ENCODE measurements at regions not wholly inside any gene's neighbourhood (a gene's known extent, or its start where the extent isn't known, plus 50 kb on each side); places are given as distances from the start of the nearest gene placed in this dataset.

- no peak for TF ChIP-seq CTCF (IDR thresholded peaks at IDR 0.05; ENCODE audit: low read depth, low read length, missing input control)
- no peak for TF ChIP-seq RXRA (IDR thresholded peaks at IDR 0.05)
Measured at GRCh38 chr4:141571362-141571761, 65.0 kb upstream of the IL15 start (continued).

GRCh38 chr4:141571793-141572192 is 64.6 kb upstream of the IL15 start:
- H3K9ac ChIP-seq (ENCODE audit: low read depth in 1 of 2, low read length in 2 of 2) = no peak overlapping the region
- no peaks in the 10 kb centered on the region for H3K9me3 ChIP-seq (ENCODE audit: control insufficient read depth in 4 of 4, low read length in 3 of 4)
- no peak for DNase-seq (ENCODE audit: low spot score)
- no peak overlapping the region for H3K4me3 ChIP-seq (ENCODE audit: low read depth in 1 of 3, low read length in 3 of 3)
- H3K4me1 ChIP-seq (ENCODE audit: control insufficient read depth in 4 of 4, insufficient read depth in 4 of 4, low read length in 3 of 4) = no peaks in the 10 kb centered on the region
- no peak overlapping the region for H3K27ac ChIP-seq (ENCODE audit: low read depth in 1 of 2, low read length in 2 of 2)
- no peaks in the 10 kb centered on the region for H3K27me3 ChIP-seq (ENCODE audit: control insufficient read depth in 4 of 4, insufficient read depth in 4 of 4, low read length in 3 of 4)
- TF ChIP-seq MAX (IDR thresholded peaks at IDR 0.05) (no peak), EGR1 (IDR thresholded peaks at IDR 0.05; ENCODE audit: low read depth in 2 of 2) (no peak), JUND (IDR thresholded peaks at IDR 0.05) (no peak), ZBTB33 (IDR thresholded peaks at IDR 0.05) (no peak), YY1 (IDR thresholded peaks at IDR 0.05) (no peak), GABPA (IDR thresholded peaks at IDR 0.05 in 1 of 2, conservative IDR thresholded peaks at IDR 0.05 in 1 of 2) (no peak), RAD21 (IDR thresholded peaks at IDR 0.05) (no peak), RXRA (IDR thresholded peaks at IDR 0.05) (no peak), TAF1 (conservative IDR thresholded peaks at IDR 0.05) (no peak), FOXA1 (IDR thresholded peaks at IDR 0.05) (no peak), HNF4A (conservative IDR thresholded peaks at IDR 0.05) (no peak), ATF3 (IDR thresholded peaks at IDR 0.05) (no peak), REST (IDR thresholded peaks at IDR 0.05) (no peak), NR2F2 (IDR thresholded peaks at IDR 0.05) (no peak), SP1 (IDR thresholded peaks at IDR 0.05) (no peak), HNF4G (IDR thresholded peaks at IDR 0.05) (no peak), CTCF (IDR thresholded peaks at IDR 0.05; ENCODE audit: low read depth, low read length, missing input control) (no peak), FOXA2 (IDR thresholded peaks at IDR 0.05) (no peak)
- WGBS = 84% methylated on average over 6 of the region's 6 CpGs
- H3K36me3 ChIP-seq (ENCODE audit: control insufficient read depth in 4 of 4, insufficient read depth in 3 of 4, low read depth in 1 of 4, low read length in 3 of 4) = no peaks in the 10 kb centered on the region
